MCF 10A (cell line): ENCODE measurements at regions not wholly inside any gene's neighbourhood (a gene's known extent, or its start where the extent isn't known, plus 50 kb on each side); places are given as distances from the start of the nearest gene placed in this dataset.

Source experiments
- BruUV-seq: library from RNA; stranded (reverse); fragments of 400-500 nt; replicated peaks from 2 replicates; lab custom pipeline; 2021; lab: Mats Ljungman, UMichigan
- CTCF ChIA-PET: fragments of 300-600 bp; sonication (Branson Sonifier 250); formaldehyde crosslinking; extraction: SDS; loops from one replicate; lab custom pipeline; 2021; ENCODE audit warnings: antibody characterized with exemption, inconsistent platforms; lab: Yijun Ruan, JAX
- POLR2A ChIA-PET: fragments of 300-600, 350-650 bp; sonication (Branson Sonifier 250); formaldehyde crosslinking; extraction: SDS; loops from one replicate; lab custom pipeline; 2020; ENCODE audit warnings: antibody characterized with exemption, inconsistent platforms; lab: Yijun Ruan, JAX
- DNase-seq: peaks from one replicate; pipeline ENCODE4 v3.0.0-alpha.2; 2018; ENCODE audit not compliant: unreplicated experiment
- H3K27ac Mint-ChIP-seq: one replicate; pipeline ENCODE4 v1.8.0; 2022; ENCODE audit warnings: mild to moderate bottlenecking, low read depth, mixed read lengths; ENCODE audit not compliant: unreplicated experiment
- H3K27me3 Mint-ChIP-seq: one replicate; pipeline ENCODE4 v1.8.0; 2022; ENCODE audit warnings: mixed read lengths; ENCODE audit not compliant: insufficient read depth, unreplicated experiment
- H3K36me3 Mint-ChIP-seq: one replicate; pipeline ENCODE4 v1.8.0; 2022; ENCODE audit warnings: mild to moderate bottlenecking, moderate library complexity, mixed read lengths; ENCODE audit not compliant: insufficient read depth, unreplicated experiment
- H3K4me1 Mint-ChIP-seq: one replicate; pipeline ENCODE4 v1.8.0; 2022; ENCODE audit warnings: mixed read lengths; ENCODE audit not compliant: insufficient read depth, unreplicated experiment
- H3K4me3 Mint-ChIP-seq: one replicate; pipeline ENCODE4 v1.8.0; 2022; ENCODE audit warnings: mild to moderate bottlenecking, moderate library complexity, mixed read lengths; ENCODE audit not compliant: unreplicated experiment
- H3K9me3 Mint-ChIP-seq: one replicate; pipeline ENCODE4 v1.8.0; 2022; ENCODE audit warnings: mixed read lengths; ENCODE audit not compliant: unreplicated experiment
- CTCF ChIP-seq: fragments of 200-600 bp; IDR thresholded peaks from one replicate; pipeline ENCODE4 v1.8.0; 2022; ENCODE audit warnings: antibody characterized with exemption, mild to moderate bottlenecking; ENCODE audit not compliant: unreplicated experiment
- intact Hi-C: fragments of 100-400 bp; cut with micrococcal nuclease; formaldehyde crosslinking; loops from 2 replicates; pipeline ENCODE4 v1.14.1; 2022

GRCh38 chr1:239583536-239583935 is 197.2 kb downstream of the CHRM3 start:
- no peak for DNase-seq
- BruUV-seq: no TSS peak
- Mint-ChIP-seq H3K9me3 (no peaks in the 10 kb centered on the region), H3K27ac (no peak overlapping the region), H3K4me1 (no peaks in the 10 kb centered on the region), H3K27me3 (no peaks in the 10 kb centered on the region), H3K36me3 (no peaks in the 10 kb centered on the region), H3K4me3 (no peak overlapping the region)
- ChIA-PET CTCF (no interaction called here), POLR2A (no interaction called here)
- intact Hi-C loops: no loop called here
- no peak for TF ChIP-seq CTCF

GRCh38 chr1:239586128-239586527 is 199.8 kb downstream of the CHRM3 start:
- H3K4me3 Mint-ChIP-seq: no peak overlapping the region
- no peaks in the 10 kb centered on the region for H3K4me1 Mint-ChIP-seq
- H3K27me3 Mint-ChIP-seq: no peaks in the 10 kb centered on the region
- ChIA-PET CTCF (no interaction called here), POLR2A (interaction anchor here (1.0 kb wide), 1 partner anchor 10 kb away, joined by 4 read pairs; no protein-coding TSS in a partner anchor)
- no TSS peak for BruUV-seq
- no peak for TF ChIP-seq CTCF
- no peaks in the 10 kb centered on the region for H3K9me3 Mint-ChIP-seq
- H3K36me3 Mint-ChIP-seq: no peaks in the 10 kb centered on the region
- DNase-seq: no peak
- no peak overlapping the region for H3K27ac Mint-ChIP-seq
- intact Hi-C loops: no loop called here

GRCh38 chr1:239587066-239587465 is 200.7 kb downstream of the CHRM3 start:
- CTCF ChIA-PET: interaction anchor here (0.7 to 1.7 kb wide), 3 partner anchors 16 to 1723 kb away, joined by 4 read pairs; no protein-coding TSS in a partner anchor
- no peak overlapping the region for H3K4me3 Mint-ChIP-seq
- POLR2A ChIA-PET: no interaction called here
- no peak for DNase-seq
- BruUV-seq: no TSS peak
- no peaks in the 10 kb centered on the region for H3K27me3 Mint-ChIP-seq
- intact Hi-C loops: no loop called here
- no peaks in the 10 kb centered on the region for H3K36me3 Mint-ChIP-seq
- no peaks in the 10 kb centered on the region for H3K4me1 Mint-ChIP-seq
- H3K9me3 Mint-ChIP-seq: no peaks in the 10 kb centered on the region
- H3K27ac Mint-ChIP-seq: no peak overlapping the region
- no peak for TF ChIP-seq CTCF

- Mint-ChIP-seq H3K36me3 (no peaks in the 10 kb centered on the region), H3K27ac (no peak overlapping the region), H3K4me1 (no peaks in the 10 kb centered on the region), H3K4me3 (no peak overlapping the region), H3K9me3 (no peaks in the 10 kb centered on the region), H3K27me3 (no peaks in the 10 kb centered on the region)
- intact Hi-C loops: no loop called here
- CTCF ChIA-PET: interaction anchor here (0.6 to 1.7 kb wide), 7 partner anchors 17 to 1145 kb away, joined by 3 to 5 read pairs (median 4); no protein-coding TSS in a partner anchor
- no TSS peak for BruUV-seq
- no peak for DNase-seq
- POLR2A ChIA-PET: no interaction called here
- no peak for TF ChIP-seq CTCF
Observed at GRCh38 chr1:239587574-239588369, 201.4 kb downstream of the CHRM3 start.
